Stimulated activated CD8-positive, alpha-beta memory T cell treated with anti-CD3 and anti-CD28 coated beads, Interleukin-7, amount 100 ng/mL, for 4 hours (primary cell): ENCODE measurements at regions not wholly inside any gene's neighbourhood (a gene's known extent, or its start where the extent isn't known, plus 50 kb on each side); places are given as distances from the start of the nearest gene placed in this dataset.
"Not testable (repeated sequence)": the region's sequence is repeated elsewhere in the genome, so short reads cannot be mapped to it uniquely, and the experiment has no call there.

Experiments used
- DNase-seq, 2 donors: peaks; one replicate each; pipeline ENCODE4 v3.0.0-alpha.2; 2020; ENCODE audit warnings: low read depth in 2 of 2

GRCh38 chr3:177249203-177249602, 51.9 kb upstream of the TBL1XR1 start:
- DNase-seq = no peak

- no peak for DNase-seq
Observed at GRCh38 chr3:177250151-177250550, 52.9 kb upstream of the TBL1XR1 start.

- no peak for DNase-seq
Observed at GRCh38 chr3:177251755-177252154, 54.5 kb upstream of the TBL1XR1 start.

- DNase-seq = no peak
Observed at GRCh38 chr3:177257006-177257405, 59.7 kb upstream of the TBL1XR1 start.

GRCh38 chr3:177257625-177258024, 60.3 kb upstream of the TBL1XR1 start:
- DNase-seq = no peak

- no peak for DNase-seq
Observed at GRCh38 chr3:177262396-177262795, 65.1 kb upstream of the TBL1XR1 start.

- no peak for DNase-seq
Observed at GRCh38 chr3:177263615-177264368, 66.5 kb upstream of the TBL1XR1 start.

- not testable (repeated sequence) for DNase-seq
Observed at GRCh38 chr3:177271811-177272501, 74.7 kb upstream of the TBL1XR1 start.

GRCh38 chr3:177278016-177278415, 80.7 kb upstream of the TBL1XR1 start:
- no peak for DNase-seq

GRCh38 chr3:177279118-177279815, 82.0 kb upstream of the TBL1XR1 start:
- no peak for DNase-seq

- DNase-seq = no peak
Observed at GRCh38 chr3:177281292-177282118, 84.2 kb upstream of the TBL1XR1 start.

- DNase-seq = no peak
Observed at GRCh38 chr3:177282119-177282655, 84.9 kb upstream of the TBL1XR1 start.

GRCh38 chr3:177283983-177284382, 86.7 kb upstream of the TBL1XR1 start:
- DNase-seq = no peak

GRCh38 chr3:177284383-177284881, 87.2 kb upstream of the TBL1XR1 start:
- peak in 1 of 2 donors; percentile 1 for DNase-seq

- no peak for DNase-seq
Observed at GRCh38 chr3:177286034-177286433, 88.8 kb upstream of the TBL1XR1 start.

GRCh38 chr3:177287231-177287630, 89.9 kb upstream of the TBL1XR1 start:
- no peak for DNase-seq

GRCh38 chr3:177290633-177291032, 93.4 kb upstream of the TBL1XR1 start:
- no peak for DNase-seq

- no peak for DNase-seq
Observed at GRCh38 chr3:177294221-177294620, 96.9 kb upstream of the TBL1XR1 start.

GRCh38 chr3:177295116-177295515, 97.8 kb upstream of the TBL1XR1 start:
- DNase-seq = no peak

- no peak for DNase-seq
Observed at GRCh38 chr3:177299250-177299649, 102.0 kb upstream of the TBL1XR1 start.
